ENCODE measurements at regions not wholly inside any gene's neighbourhood (a gene's known extent, or its start where the extent isn't known, plus 50 kb on each side); places are given as distances from the start of the nearest gene placed in this dataset.

DNA sequence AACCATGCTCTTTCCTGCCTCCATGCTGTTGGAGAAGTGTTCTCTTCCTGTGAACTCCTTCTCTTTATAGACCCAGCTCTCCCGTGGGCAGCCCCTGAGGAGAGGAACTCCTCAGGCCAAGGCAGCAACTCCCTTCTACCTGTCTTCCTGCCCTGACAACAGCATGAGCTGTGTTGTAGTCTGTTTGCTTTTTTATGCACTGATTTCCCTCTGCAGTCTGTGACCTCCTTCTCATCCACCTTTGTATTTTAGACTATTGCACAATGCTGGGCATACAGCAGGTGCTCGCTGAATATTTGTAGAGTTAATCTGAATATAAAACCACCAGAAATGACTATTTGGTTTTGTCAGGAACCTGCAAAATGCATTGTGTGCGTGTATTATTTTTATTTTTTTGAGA is 152.2 kb upstream of the CHD6 start:
- Histone ChIP-seq H3K9ac (ENCODE audit: extremely low read depth, low read length, poor library complexity, severe bottlenecking) (no peak overlapping the region), H3K9me3 (ENCODE audit: control insufficient read depth, low read length) (no peaks in the 10 kb centered on the region), H3K36me3 (ENCODE audit: control insufficient read depth, insufficient read depth, low read length) (no peaks in the 10 kb centered on the region), H3K4me1 (ENCODE audit: control insufficient read depth, insufficient read depth, low read length) (no peaks in the 10 kb centered on the region), H3K4me3 (ENCODE audit: low read length) (no peak overlapping the region), H3K27ac (ENCODE audit: low read depth, low read length) (no peak overlapping the region), H3K27me3 (ENCODE audit: control insufficient read depth, insufficient read depth, low read length, poor library complexity, severe bottlenecking) (no peaks in the 10 kb centered on the region)
- peaks cover 1% of the 10 kb centered on the region for H3K9me3 Mint-ChIP-seq
- peaks cover 2% of the 10 kb centered on the region for H3K27me3 Mint-ChIP-seq (ENCODE audit: insufficient read depth)
- DNase-seq, result no peak
- H3K4me3 Mint-ChIP-seq, result no peak overlapping the region
- TF ChIP-seq, protein P1, sequence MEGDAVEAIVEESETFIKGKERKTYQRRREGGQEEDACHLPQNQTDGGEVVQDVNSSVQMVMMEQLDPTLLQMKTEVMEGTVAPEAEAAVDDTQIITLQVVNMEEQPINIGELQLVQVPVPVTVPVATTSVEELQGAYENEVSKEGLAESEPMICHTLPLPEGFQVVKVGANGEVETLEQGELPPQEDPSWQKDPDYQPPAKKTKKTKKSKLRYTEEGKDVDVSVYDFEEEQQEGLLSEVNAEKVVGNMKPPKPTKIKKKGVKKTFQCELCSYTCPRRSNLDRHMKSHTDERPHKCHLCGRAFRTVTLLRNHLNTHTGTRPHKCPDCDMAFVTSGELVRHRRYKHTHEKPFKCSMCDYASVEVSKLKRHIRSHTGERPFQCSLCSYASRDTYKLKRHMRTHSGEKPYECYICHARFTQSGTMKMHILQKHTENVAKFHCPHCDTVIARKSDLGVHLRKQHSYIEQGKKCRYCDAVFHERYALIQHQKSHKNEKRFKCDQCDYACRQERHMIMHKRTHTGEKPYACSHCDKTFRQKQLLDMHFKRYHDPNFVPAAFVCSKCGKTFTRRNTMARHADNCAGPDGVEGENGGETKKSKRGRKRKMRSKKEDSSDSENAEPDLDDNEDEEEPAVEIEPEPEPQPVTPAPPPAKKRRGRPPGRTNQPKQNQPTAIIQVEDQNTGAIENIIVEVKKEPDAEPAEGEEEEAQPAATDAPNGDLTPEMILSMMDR (conservative IDR thresholded peaks at IDR 0.05), result no peak
- 81 to 89% methylated on average over 2 to 3 of the region's 3 CpGs for WGBS, 2 experiments (ENCODE audit: insufficient coverage in 1 of 2, insufficient read length in 1 of 2)
- H3K27ac Mint-ChIP-seq, result no peak overlapping the region
- peaks cover 14% of the 10 kb centered on the region for H3K4me1 Mint-ChIP-seq
- no peaks in the 10 kb centered on the region for H3K36me3 Mint-ChIP-seq (ENCODE audit: low read depth)

DNA sequence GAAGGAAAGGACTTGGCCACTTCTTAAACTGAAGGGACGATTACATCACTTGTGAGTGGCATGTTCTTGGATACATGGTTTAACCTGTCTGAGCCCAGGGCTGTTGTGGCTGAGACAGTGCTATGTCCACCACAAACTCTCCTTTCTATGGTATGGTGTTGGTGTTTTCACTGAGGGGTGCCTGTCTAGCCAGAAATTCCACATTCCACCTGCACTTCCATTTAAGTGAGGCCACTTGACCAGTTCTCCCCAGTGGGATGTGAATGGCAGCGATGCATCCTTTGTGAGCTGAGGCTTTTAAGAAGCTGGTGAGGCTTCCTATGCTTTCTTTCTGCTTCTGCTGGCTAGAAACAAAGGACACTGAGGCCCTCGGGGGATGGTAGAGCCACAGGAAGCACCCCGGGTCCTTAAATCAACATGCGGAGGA is 151.4 kb upstream of the CHD6 start:
- Histone ChIP-seq H3K9ac (ENCODE audit: extremely low read depth, low read length, poor library complexity, severe bottlenecking) (no peak overlapping the region), H3K4me3 (ENCODE audit: low read length) (no peak overlapping the region), H3K27me3 (ENCODE audit: control insufficient read depth, insufficient read depth, low read length, poor library complexity, severe bottlenecking) (no peaks in the 10 kb centered on the region), H3K27ac (ENCODE audit: low read depth, low read length) (no peak overlapping the region), H3K4me1 (ENCODE audit: control insufficient read depth, insufficient read depth, low read length) (no peaks in the 10 kb centered on the region), H3K9me3 (ENCODE audit: control insufficient read depth, low read length) (no peaks in the 10 kb centered on the region), H3K36me3 (ENCODE audit: control insufficient read depth, insufficient read depth, low read length) (no peaks in the 10 kb centered on the region)
- Mint-ChIP-seq H3K27me3 (ENCODE audit: insufficient read depth) (peaks cover 2% of the 10 kb centered on the region), H3K9me3 (peaks cover 1% of the 10 kb centered on the region), H3K4me3 (peak overlapping the region; percentile 28), H3K36me3 (ENCODE audit: low read depth) (no peaks in the 10 kb centered on the region), H3K4me1 (peaks cover 14% of the 10 kb centered on the region), H3K27ac (peak overlapping the region; percentile 74)
- TF ChIP-seq, protein P1 (conservative IDR thresholded peaks at IDR 0.05), result no peak
- WGBS, 2 experiments (ENCODE audit: insufficient coverage in 1 of 2, insufficient read length in 1 of 2), result 56 to 64% methylated on average over 5 of the region's 5 CpGs
- peak; percentile 71 for DNase-seq

DNA sequence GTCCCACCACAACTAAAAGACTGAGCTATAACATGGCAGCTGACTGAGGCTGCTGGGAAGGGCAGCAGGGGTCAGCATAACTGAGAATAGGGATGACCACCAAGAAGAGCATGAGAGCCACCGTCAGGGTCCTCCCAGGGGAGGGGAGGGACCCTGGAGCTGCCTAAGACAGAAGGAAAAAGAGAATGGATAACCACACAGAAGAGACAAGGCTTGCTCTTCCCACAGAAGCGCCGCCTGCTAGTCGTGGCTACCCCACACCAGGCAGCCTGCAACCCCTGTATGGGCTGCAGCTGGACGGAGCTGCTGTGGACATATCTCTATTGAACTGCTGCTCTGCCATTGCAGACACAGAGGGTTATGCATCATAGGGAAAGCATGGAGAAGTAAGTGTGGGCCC is 132.0 kb upstream of the CHD6 start:
- H3K36me3 Mint-ChIP-seq (ENCODE audit: low read depth), result no peaks in the 10 kb centered on the region
- H3K27me3 Mint-ChIP-seq (ENCODE audit: insufficient read depth), result no peaks in the 10 kb centered on the region
- no peak for DNase-seq
- Histone ChIP-seq H3K9me3 (ENCODE audit: control insufficient read depth, low read length) (no peaks in the 10 kb centered on the region), H3K36me3 (ENCODE audit: control insufficient read depth, insufficient read depth, low read length) (no peaks in the 10 kb centered on the region), H3K4me1 (ENCODE audit: control insufficient read depth, insufficient read depth, low read length) (no peaks in the 10 kb centered on the region), H3K9ac (ENCODE audit: extremely low read depth, low read length, poor library complexity, severe bottlenecking) (no peak overlapping the region), H3K4me3 (ENCODE audit: low read length) (no peak overlapping the region), H3K27me3 (ENCODE audit: control insufficient read depth, insufficient read depth, low read length, poor library complexity, severe bottlenecking) (no peaks in the 10 kb centered on the region), H3K27ac (ENCODE audit: low read depth, low read length) (no peak overlapping the region)
- 63 to 85% methylated on average over 1 to 5 of the region's 5 CpGs for WGBS, 2 experiments (ENCODE audit: insufficient coverage in 1 of 2, insufficient read length in 1 of 2)
- no peak overlapping the region for H3K27ac Mint-ChIP-seq
- TF ChIP-seq, protein P1 (conservative IDR thresholded peaks at IDR 0.05), result no peak
- no peaks in the 10 kb centered on the region for H3K9me3 Mint-ChIP-seq
- no peak overlapping the region for H3K4me3 Mint-ChIP-seq
- H3K4me1 Mint-ChIP-seq, result no peaks in the 10 kb centered on the region

Measured in endodermal cell (in vitro differentiated cells).